Heart right ventricle (tissue), 16 donors: ENCODE measurements at regions not wholly inside any gene's neighbourhood (a gene's known extent, or its start where the extent isn't known, plus 50 kb on each side); places are given as distances from the start of the nearest gene placed in this dataset.
A peak's percentile ranks its signal among the peaks of the same experiment; 100 is the strongest.

ENCODE experiments used
- ATAC-seq, 8 donors: fragments of 200-7000 bp; cut with Tn5 transposase; one replicate each; pipeline ENCODE4 v1.9.1; 2020; ENCODE audit warnings: mild to moderate bottlenecking in 8 of 8, moderate library complexity in 8 of 8, moderate number of reproducible peaks in 1 of 8
- DNase-seq, 2 donors: peaks; one replicate each; pipeline ENCODE4 v3.0.0-alpha.2; 2020
- H3K27ac ChIP-seq, 10 donors: fragments of 200-600 bp; sonication (generic) in 2 of 10; one replicate each; pipeline versions ENCODE4 v1.5.0 to v1.8.0; 2020 to 2022; ENCODE audit warnings: mild to moderate bottlenecking in 3 of 10
- H3K27me3 ChIP-seq, 7 donors: fragments of 200-600 bp; one replicate each; pipeline ENCODE4 v1.8.0; 2021 to 2022; ENCODE audit warnings: mild to moderate bottlenecking in 2 of 7
- H3K36me3 ChIP-seq, 9 donors: fragments of 200-600 bp; sonication (generic) in 1 of 9; one replicate each; pipeline versions ENCODE4 v1.5.0 to v1.8.0; 2020 to 2022; ENCODE audit warnings: mild to moderate bottlenecking in 2 of 9
- H3K4me1 ChIP-seq, 9 donors: fragments of 200-600 bp; sonication (generic) in 1 of 9; one replicate each; pipeline versions ENCODE4 v1.5.0 to v1.8.0; 2020 to 2022; ENCODE audit warnings: mild to moderate bottlenecking in 4 of 9
- H3K4me3 ChIP-seq, 10 donors: fragments of 200-600 bp; sonication (generic) in 2 of 10; one replicate each; pipeline versions ENCODE4 v1.5.0 to v1.8.0; 2020 to 2022; ENCODE audit warnings: mild to moderate bottlenecking in 7 of 10, moderate library complexity in 2 of 10
- H3K9me3 ChIP-seq, 11 donors: fragments of 200-600 bp in 10 of 11; sonication (generic) in 2 of 11; one replicate each; pipeline versions ENCODE4 v1.5.0 to v1.8.0; 2013 to 2022; ENCODE audit warnings: mild to moderate bottlenecking in 2 of 11, control low read depth in 1 of 11, moderate library complexity in 1 of 11
- WGBS, 2 donors: extraction: QIAGEN DNeasy Blood & Tissue Kit; methylation state at CpG; one replicate each; pipeline ENCODE4 v1.1.7; 2013; ENCODE audit warnings: inconsistent platforms in 1 of 2; 5-methylcytosine and 5-hydroxymethylcytosine counted together
- intact Hi-C, 10 donors: fragments of 100-400 bp; cut with DNase I; formaldehyde crosslinking; loops; one replicate each; pipeline versions ENCODE4 v1.11.1 to v1.14.2; 2022
- TF ChIP-seq, protein P1 (sequence below), 9 donors: fragments of 200-600 bp; sonication (generic) in 2 of 9; IDR thresholded peaks; one replicate each; pipeline versions ENCODE4 v1.5.0 to v1.8.0; 2021 to 2022; ENCODE audit warnings: antibody characterized with exemption in 9 of 9, mild to moderate bottlenecking in 5 of 9, moderate library complexity in 1 of 9
- donor health status: Arrhythmogenic right ventricular cardiomyopathy.
- donor health status: ischemic (EF 13 %, LVEDD 7.1; RV severe dilation, severe dysfunction).
- donor health status: healthy with polysubstance abuse.
- donor health status: DM: no; HTN: yes; CAD: no.
- donor health status: DM: no; HTN: no; CAD: no.
- donor health status: ischemic (EF 25% LVEDD 6.9; RV normal size, moderate dysfunction).
- donor health status: ischemic (EF 25% LVEDD 5.7; RV mildly dilated, moderate dysfunction).
- donor health status: healthy.
- donor health status: DM: yes; HTN: yes; CAD: no.
- donor health status: Ischemic cardiomyopathy.
- donor health status: ischemic (EF 35%, LVEDD 5.7; RV mildly dilated, moderate dysfunction).
- donor health status: nonischemic (EF 11% LVEDD 7.7; RV severe dilation, severe dysfunction).
- donor health status: DM: yes; HTN: yes; CAD: no.
- donor health status: PGD.
- donor health status: ischemic (EF 29% LVEDD 5.4; RV normal size, mild dysfunction).
- donor health status: nonischemic (EF 23%, LVEDD 6.1; RV moderate dilation, normal function).

DNA sequence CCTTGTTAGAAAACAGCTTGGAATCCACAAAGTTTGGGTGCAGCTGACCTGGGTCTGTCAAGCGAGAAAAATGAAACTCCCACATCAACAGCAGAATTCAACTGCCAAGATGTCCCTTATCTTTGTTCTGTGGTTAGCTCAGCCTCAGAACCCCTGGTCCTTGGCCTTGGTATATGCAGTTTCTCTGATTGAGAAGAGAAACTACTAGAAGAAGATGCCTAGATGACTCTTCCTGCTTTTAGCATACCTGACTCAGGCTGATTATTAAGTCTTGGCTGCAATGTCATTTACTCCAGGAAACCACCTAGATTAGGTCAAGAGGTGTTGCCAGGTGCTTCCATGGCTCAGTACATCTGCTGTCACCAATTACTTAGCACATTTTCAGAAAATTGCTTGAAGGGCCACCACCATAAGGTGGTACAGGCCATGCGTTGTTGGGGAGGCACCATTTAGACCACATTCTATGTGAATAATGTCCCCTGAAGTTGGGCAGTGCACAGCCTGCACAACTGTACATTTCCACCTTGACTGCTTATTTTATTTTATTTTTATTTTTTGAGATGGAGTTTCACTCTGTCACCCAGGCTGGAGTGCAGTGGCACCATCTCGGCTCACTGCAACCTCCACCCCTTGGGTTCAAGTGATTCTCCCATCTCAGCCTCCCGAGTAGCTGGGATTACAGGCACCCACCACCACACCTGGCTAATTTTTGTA, 59.4 kb upstream of the ZNF438 start:
- 89 to 91% methylated on average over 3 to 4 of the region's 4 CpGs for WGBS, 2 donors
- TF ChIP-seq, protein P1, sequence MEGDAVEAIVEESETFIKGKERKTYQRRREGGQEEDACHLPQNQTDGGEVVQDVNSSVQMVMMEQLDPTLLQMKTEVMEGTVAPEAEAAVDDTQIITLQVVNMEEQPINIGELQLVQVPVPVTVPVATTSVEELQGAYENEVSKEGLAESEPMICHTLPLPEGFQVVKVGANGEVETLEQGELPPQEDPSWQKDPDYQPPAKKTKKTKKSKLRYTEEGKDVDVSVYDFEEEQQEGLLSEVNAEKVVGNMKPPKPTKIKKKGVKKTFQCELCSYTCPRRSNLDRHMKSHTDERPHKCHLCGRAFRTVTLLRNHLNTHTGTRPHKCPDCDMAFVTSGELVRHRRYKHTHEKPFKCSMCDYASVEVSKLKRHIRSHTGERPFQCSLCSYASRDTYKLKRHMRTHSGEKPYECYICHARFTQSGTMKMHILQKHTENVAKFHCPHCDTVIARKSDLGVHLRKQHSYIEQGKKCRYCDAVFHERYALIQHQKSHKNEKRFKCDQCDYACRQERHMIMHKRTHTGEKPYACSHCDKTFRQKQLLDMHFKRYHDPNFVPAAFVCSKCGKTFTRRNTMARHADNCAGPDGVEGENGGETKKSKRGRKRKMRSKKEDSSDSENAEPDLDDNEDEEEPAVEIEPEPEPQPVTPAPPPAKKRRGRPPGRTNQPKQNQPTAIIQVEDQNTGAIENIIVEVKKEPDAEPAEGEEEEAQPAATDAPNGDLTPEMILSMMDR (IDR thresholded peaks at IDR 0.05) = no peak
- no peaks in the 10 kb centered on the region for H3K4me1 ChIP-seq
- peak overlapping the region in 1 of 10 donors; percentile 59 for H3K27ac ChIP-seq
- ATAC-seq (peak in 5 of 8 donors; percentile 18 to 67 (median 33)), DNase-seq (no peak)
- intact Hi-C loops = no loop called here
- no peak overlapping the region for H3K4me3 ChIP-seq
- no peaks in the 10 kb centered on the region for H3K9me3 ChIP-seq
- no peaks in the 10 kb centered on the region for H3K36me3 ChIP-seq
- no peaks in the 10 kb centered on the region for H3K27me3 ChIP-seq

DNA sequence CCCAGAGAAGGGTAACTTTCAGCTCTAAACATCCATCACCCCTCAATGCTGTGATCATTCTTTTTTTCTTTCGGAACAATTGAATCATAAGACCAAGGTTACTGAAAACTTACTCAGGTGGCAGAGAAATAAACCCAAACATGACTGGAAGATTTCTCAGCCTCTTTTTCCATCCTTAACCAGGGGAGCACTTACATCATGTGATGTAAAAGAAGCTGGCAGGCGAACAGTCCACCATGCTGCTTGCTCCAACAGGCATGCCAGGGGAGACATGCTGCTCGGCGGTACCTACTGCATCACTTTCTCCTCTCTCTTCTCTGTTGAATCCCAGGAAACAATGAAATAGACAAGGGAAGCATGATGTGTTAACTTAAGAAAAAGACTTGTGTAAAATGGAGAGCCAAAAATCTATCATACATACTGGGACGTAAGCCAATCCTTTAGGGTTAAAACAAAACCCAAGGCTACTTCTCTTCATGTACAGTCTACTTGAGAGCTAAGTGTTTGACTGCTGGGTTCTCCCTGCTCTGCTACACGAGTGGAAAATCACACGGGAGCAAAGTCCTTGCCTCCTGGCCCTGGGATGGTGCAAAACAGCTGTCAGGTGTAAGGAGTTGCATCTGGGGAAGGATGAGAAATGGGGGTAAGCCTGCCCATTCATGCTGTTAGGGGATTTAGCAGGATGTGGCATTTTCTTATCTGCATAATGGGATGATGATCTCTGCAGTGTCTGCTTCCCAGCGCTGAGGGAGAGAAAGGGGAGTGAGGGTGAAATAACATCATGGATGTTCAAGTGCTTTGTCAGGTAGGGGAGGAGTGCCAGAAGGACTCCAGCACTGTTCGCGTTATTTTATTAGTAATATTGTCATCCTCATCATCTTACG, 64.3 kb upstream of the ZNF438 start:
- peaks cover 0 to 4% (median 0%) of the 10 kb centered on the region in 9 donors for H3K4me1 ChIP-seq
- H3K9me3 ChIP-seq = no peaks in the 10 kb centered on the region
- WGBS, 2 donors = 68 to 72% methylated on average over 11 of the region's 11 CpGs
- ATAC-seq (no peak), DNase-seq (no peak)
- H3K27me3 ChIP-seq = no peaks in the 10 kb centered on the region
- intact Hi-C loops = no loop called here
- no peak overlapping the region for H3K27ac ChIP-seq
- no peak overlapping the region for H3K4me3 ChIP-seq
- no peaks in the 10 kb centered on the region for H3K36me3 ChIP-seq
- TF ChIP-seq, protein P1 (IDR thresholded peaks at IDR 0.05) = no peak

DNA sequence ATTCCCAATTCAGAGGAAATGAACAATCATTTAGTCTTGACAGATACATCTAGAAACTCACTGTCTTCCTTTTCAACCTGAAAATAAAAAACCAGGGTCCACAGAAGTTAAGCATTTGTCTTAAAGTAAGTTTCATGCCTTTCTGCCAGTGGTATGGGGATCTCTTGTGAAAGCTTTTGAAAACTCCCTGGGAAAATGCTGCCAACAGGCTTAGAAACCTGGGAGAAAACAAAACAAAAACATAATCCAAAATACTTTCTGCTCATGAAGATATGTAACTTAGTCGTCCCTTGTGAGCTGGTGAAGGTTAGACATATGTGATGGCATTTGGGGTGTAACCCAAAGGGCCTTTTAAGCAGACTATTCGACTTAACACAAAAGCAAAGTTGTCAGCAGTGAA, 66.4 kb upstream of the ZNF438 start:
- Histone ChIP-seq H3K36me3 (no peaks in the 10 kb centered on the region), H3K4me3 (no peak overlapping the region), H3K27me3 (no peaks in the 10 kb centered on the region), H3K9me3 (no peaks in the 10 kb centered on the region), H3K4me1 (peaks cover 0 to 12% (median 0%) of the 10 kb centered on the region in 9 donors), H3K27ac (peak overlapping the region in 7 of 10 donors; percentile 13 to 78 (median 46))
- no peak for DNase-seq
- TF ChIP-seq, protein P1 (IDR thresholded peaks at IDR 0.05) = no peak
- intact Hi-C loops = no loop called here
- WGBS, 2 donors = 44 to 56% methylated on average over 2 of the region's 2 CpGs
- no peak for ATAC-seq

DNA sequence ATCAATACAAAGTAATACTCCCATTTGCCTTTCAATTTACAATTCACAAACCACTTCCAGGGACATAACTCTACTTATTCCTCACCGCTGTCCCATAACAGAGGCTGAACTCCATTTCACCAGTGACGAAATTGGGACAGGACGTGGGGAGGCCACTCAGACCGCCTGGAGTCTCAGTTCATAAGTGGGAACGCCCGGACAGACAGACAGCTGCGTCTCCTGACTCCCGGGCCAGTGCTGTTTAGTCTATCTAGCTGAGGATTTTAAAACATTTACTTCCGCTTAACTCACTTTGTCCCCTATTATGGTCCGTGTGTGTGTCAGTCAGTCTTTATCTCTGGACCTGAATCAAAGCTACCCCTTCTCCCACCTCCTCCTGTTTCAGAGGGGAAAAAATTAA, 67.4 kb upstream of the ZNF438 start:
- Histone ChIP-seq H3K4me1 (peaks cover 0 to 12% (median 0%) of the 10 kb centered on the region in 9 donors), H3K27me3 (no peaks in the 10 kb centered on the region), H3K9me3 (no peaks in the 10 kb centered on the region), H3K36me3 (no peaks in the 10 kb centered on the region), H3K27ac (peak overlapping the region in 1 of 10 donors; percentile 9), H3K4me3 (no peak overlapping the region)
- DNase-seq (no peak), ATAC-seq (no peak)
- intact Hi-C loops = no loop called here
- 83 to 85% methylated on average over 10 of the region's 10 CpGs for WGBS, 2 donors
- TF ChIP-seq, protein P1 (IDR thresholded peaks at IDR 0.05) = no peak
